SK-N-SH treated with all-trans-retinoic acid at 6 μM for 48 hours (cell line): ENCODE measurements at regions not wholly inside any gene's neighbourhood (a gene's known extent, or its start where the extent isn't known, plus 50 kb on each side); places are given as distances from the start of the nearest gene placed in this dataset.
"Not testable (repeated sequence)": the region's sequence is repeated elsewhere in the genome, so short reads cannot be mapped to it uniquely, and the experiment has no call there.

Experiments used
- ATAC-seq: fragments of 200-7000 bp; cut with Tn5 transposase; 3 replicates; pipeline ENCODE4 v1.9.1; 2020; ENCODE audit warnings: mild to moderate bottlenecking, moderate library complexity
- ARNTL ChIP-seq: fragments of 450-650 bp; formaldehyde crosslinking; IDR thresholded peaks from 2 replicates; pipeline ENCODE4 v1.5.0; 2020; ENCODE audit warnings: low read depth, mild to moderate bottlenecking, moderate library complexity, borderline replicate concordance
- BACH2 ChIP-seq: fragments of 250-450 bp; sonication (Bioruptor Pico); IDR thresholded peaks from 2 replicates; pipeline ENCODE4 v1.9.0; 2021; ENCODE audit warnings: mild to moderate bottlenecking, borderline replicate concordance
- CREB5 ChIP-seq: fragments of 250-450 bp; sonication (Bioruptor Pico); IDR thresholded peaks from 2 replicates; pipeline ENCODE4 v1.5.1; 2020; ENCODE audit warnings: low read depth, mild to moderate bottlenecking, moderate library complexity
- CSDC2 ChIP-seq: fragments of 250-450 bp; sonication (Bioruptor Pico); IDR thresholded peaks from 2 replicates; pipeline ENCODE4 v1.5.0; 2020; ENCODE audit warnings: mild to moderate bottlenecking, moderate library complexity
- ESRRG ChIP-seq: fragments of 250-450 bp; sonication (Bioruptor Pico); IDR thresholded peaks from 2 replicates; pipeline ENCODE4 v1.6.1; 2021; ENCODE audit warnings: mild to moderate bottlenecking
- GLIS3 ChIP-seq: fragments of 250-450 bp; sonication (Bioruptor Pico); IDR thresholded peaks from 2 replicates; pipeline ENCODE4 v1.5.0; 2020; ENCODE audit warnings: mild to moderate bottlenecking, moderate library complexity
- ISL1 ChIP-seq: fragments of 250-450 bp; sonication (Bioruptor Pico); IDR thresholded peaks from 2 replicates; pipeline ENCODE4 v2.1.2; 2022; ENCODE audit warnings: mild to moderate bottlenecking, moderate library complexity
- OSR1 ChIP-seq: fragments of 250-450 bp; sonication (Bioruptor Pico); IDR thresholded peaks from 2 replicates; pipeline ENCODE4 v1.8.0; 2022; ENCODE audit warnings: moderate library complexity, mild to moderate bottlenecking, inconsistent platforms
- PATZ1 ChIP-seq: fragments of 250-450 bp; sonication (Bioruptor Pico); IDR thresholded peaks from 2 replicates; pipeline ENCODE4 v1.8.0; 2020; ENCODE audit warnings: mild to moderate bottlenecking, moderate library complexity, borderline replicate concordance
- POU6F1 ChIP-seq: fragments of 250-450 bp; sonication (Bioruptor Pico); IDR thresholded peaks from 2 replicates; pipeline ENCODE4 v1.8.0; 2021; ENCODE audit warnings: low read depth, mild to moderate bottlenecking, moderate library complexity, borderline replicate concordance
- PPARA ChIP-seq: fragments of 250-450 bp; sonication (Bioruptor Pico); IDR thresholded peaks from 2 replicates; pipeline ENCODE4 v1.5.0; 2020; ENCODE audit warnings: mild to moderate bottlenecking, borderline replicate concordance
- RARB ChIP-seq: fragments of 250-450 bp; sonication (Bioruptor Pico); IDR thresholded peaks from 2 replicates; pipeline ENCODE4 v1.8.0; 2021; ENCODE audit warnings: mild to moderate bottlenecking, moderate library complexity
- SNAI2 ChIP-seq: fragments of 250-450 bp; sonication (Bioruptor Pico); IDR thresholded peaks from 2 replicates; pipeline ENCODE4 v1.5.0; 2020; ENCODE audit warnings: mild to moderate bottlenecking, moderate library complexity
- TCF4 ChIP-seq: fragments of 250-450 bp; sonication (Bioruptor Pico); IDR thresholded peaks from 2 replicates; pipeline ENCODE4 v1.8.0; 2021; ENCODE audit warnings: mild to moderate bottlenecking, moderate library complexity, borderline replicate concordance
- TOX ChIP-seq: fragments of 250-450 bp; sonication (Bioruptor Pico); IDR thresholded peaks from 2 replicates; pipeline ENCODE4 v1.8.0; 2021; ENCODE audit warnings: mild to moderate bottlenecking, moderate library complexity, borderline replicate concordance
- TSHZ2 ChIP-seq: fragments of 250-450 bp; sonication (Bioruptor Pico); IDR thresholded peaks from 2 replicates; pipeline ENCODE4 v1.5.0; 2020; ENCODE audit warnings: mild to moderate bottlenecking, moderate library complexity
- ZC3H10 ChIP-seq: fragments of 250-450 bp; sonication (Bioruptor Pico); IDR thresholded peaks from 2 replicates; pipeline ENCODE4 v1.5.1; 2021; ENCODE audit warnings: mild to moderate bottlenecking, moderate library complexity
- ZFP3 ChIP-seq: fragments of 250-450 bp; sonication (Bioruptor Pico); IDR thresholded peaks from 2 replicates; pipeline ENCODE4 v1.5.0; 2020; ENCODE audit warnings: mild to moderate bottlenecking, moderate library complexity
- ZFP30 ChIP-seq: fragments of 450-650 bp; formaldehyde crosslinking; IDR thresholded peaks from 2 replicates; pipeline ENCODE4 v1.5.0; 2022; ENCODE audit warnings: mild to moderate bottlenecking, moderate library complexity
- ZNF565 ChIP-seq: fragments of 450-650 bp; formaldehyde crosslinking; conservative IDR thresholded peaks from 2 replicates; pipeline ENCODE4 v1.5.0; 2020; ENCODE audit warnings: low read depth, mild to moderate bottlenecking, moderate library complexity
- ZNF70 ChIP-seq: fragments of 450-650 bp; formaldehyde crosslinking; IDR thresholded peaks from 2 replicates; pipeline ENCODE4 v1.5.0; 2020; ENCODE audit warnings: mild to moderate bottlenecking, moderate library complexity
- ZNF8 ChIP-seq: fragments of 450-650 bp; formaldehyde crosslinking; IDR thresholded peaks from 2 replicates; pipeline ENCODE4 v1.5.0; 2020; ENCODE audit warnings: mild to moderate bottlenecking, moderate library complexity

GRCh38 chr15:36449662-36450145 is 129.7 kb upstream of the CDIN1 start:
- ATAC-seq = no peak
- no peak for TF ChIP-seq ARNTL
- no peak for TF ChIP-seq ISL1 (CRISPR knock-in tag)
- TF ChIP-seq OSR1 (CRISPR knock-in tag) = no peak
- no peak for TF ChIP-seq GLIS3 (CRISPR knock-in tag)
- no peak for TF ChIP-seq TOX (CRISPR knock-in tag)
- TF ChIP-seq SNAI2 = no peak
- no peak for TF ChIP-seq ZNF8 (CRISPR knock-in tag)
- no peak for TF ChIP-seq ZFP3 (CRISPR knock-in tag)
- no peak for TF ChIP-seq POU6F1 (CRISPR knock-in tag)
- TF ChIP-seq ZNF565 (CRISPR knock-in tag) = no peak
- TF ChIP-seq RARB (CRISPR knock-in tag) = no peak
- no peak for TF ChIP-seq CREB5 (CRISPR knock-in tag)
- no peak for TF ChIP-seq ZFP30 (CRISPR knock-in tag)
- no peak for TF ChIP-seq ESRRG (CRISPR knock-in tag)
- no peak for TF ChIP-seq CSDC2 (CRISPR knock-in tag)
- no peak for TF ChIP-seq TSHZ2 (CRISPR knock-in tag)
- no peak for TF ChIP-seq TCF4 (CRISPR knock-in tag)

GRCh38 chr15:36454244-36454643 is 125.2 kb upstream of the CDIN1 start:
- ATAC-seq = not testable (repeated sequence)

- no peak for ATAC-seq
- no peak for TF ChIP-seq SNAI2
- TF ChIP-seq RARB (CRISPR knock-in tag) = no peak
- TF ChIP-seq PATZ1 (CRISPR knock-in tag) = no peak
- no peak for TF ChIP-seq TSHZ2 (CRISPR knock-in tag)
- TF ChIP-seq ZC3H10 = no peak
- no peak for TF ChIP-seq CREB5 (CRISPR knock-in tag)
- no peak for TF ChIP-seq PPARA (CRISPR knock-in tag)
- TF ChIP-seq ZNF8 (CRISPR knock-in tag) = no peak
- TF ChIP-seq ZNF70 = no peak
- TF ChIP-seq ESRRG (CRISPR knock-in tag) = no peak
- no peak for TF ChIP-seq ZFP3 (CRISPR knock-in tag)
- TF ChIP-seq TOX (CRISPR knock-in tag) = no peak
- no peak for TF ChIP-seq POU6F1 (CRISPR knock-in tag)
- no peak for TF ChIP-seq BACH2 (CRISPR knock-in tag)
- TF ChIP-seq ARNTL = no peak
- no peak for TF ChIP-seq ZFP30 (CRISPR knock-in tag)
- TF ChIP-seq ZNF565 (CRISPR knock-in tag) = no peak
- no peak for TF ChIP-seq OSR1 (CRISPR knock-in tag)
These were observed 121.0 kb upstream of the CDIN1 start for GRCh38 chr15:36458411-36458810.
